GM06990 (cell line): ENCODE measurements at regions not wholly inside any gene's neighbourhood (a gene's known extent, or its start where the extent isn't known, plus 50 kb on each side); places are given as distances from the start of the nearest gene placed in this dataset.

ENCODE experiments used
- DNase-seq: peaks from one replicate; pipeline ENCODE4 v3.0.0-alpha.2; 2011; ENCODE audit not compliant: insufficient read length; ENCODE audit errors: extremely low read depth
- H3K27me3 ChIP-seq: replicated peaks from 2 replicates; pipeline ENCODE4 v1.6.0; 2011; ENCODE audit warnings: low read length; ENCODE audit not compliant: control insufficient read depth, insufficient read depth
- H3K36me3 ChIP-seq: 2 replicates; pipeline ENCODE4 v1.5.1; 2011; ENCODE audit warnings: low read length; ENCODE audit not compliant: control insufficient read depth, insufficient read depth
- H3K4me3 ChIP-seq: replicated peaks from 2 replicates; pipeline ENCODE4 v1.5.1; 2011; ENCODE audit warnings: low read depth, mild to moderate bottlenecking, control low read depth, low read length
- TF ChIP-seq, protein P1 (sequence below): IDR thresholded peaks from 2 replicates; pipeline ENCODE4 v1.5.1; 2011; ENCODE audit warnings: low read length, control low read depth, mild to moderate bottlenecking, inconsistent platforms; ENCODE audit not compliant: insufficient read depth, poor library complexity, severe bottlenecking

DNA sequence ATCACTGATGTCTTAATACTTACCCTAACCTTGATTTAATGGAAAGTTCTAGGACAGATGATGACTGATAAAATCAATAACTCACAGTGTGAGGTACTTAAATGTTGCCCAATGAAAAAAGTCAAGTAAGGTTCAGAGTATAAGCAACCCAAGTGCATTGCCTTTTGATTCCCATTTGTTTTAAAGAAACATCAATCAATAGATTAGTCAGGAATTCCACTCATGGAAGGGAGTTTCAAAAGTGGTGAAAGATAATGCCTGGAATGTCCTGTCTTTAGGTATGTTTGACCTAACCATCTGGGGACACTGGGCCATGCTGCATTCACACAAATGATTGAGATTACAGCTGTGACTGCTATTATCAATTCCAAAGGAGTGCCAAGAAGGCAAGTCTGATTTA is 259.7 kb downstream of the PPARGC1A start:
- TF ChIP-seq, protein P1, sequence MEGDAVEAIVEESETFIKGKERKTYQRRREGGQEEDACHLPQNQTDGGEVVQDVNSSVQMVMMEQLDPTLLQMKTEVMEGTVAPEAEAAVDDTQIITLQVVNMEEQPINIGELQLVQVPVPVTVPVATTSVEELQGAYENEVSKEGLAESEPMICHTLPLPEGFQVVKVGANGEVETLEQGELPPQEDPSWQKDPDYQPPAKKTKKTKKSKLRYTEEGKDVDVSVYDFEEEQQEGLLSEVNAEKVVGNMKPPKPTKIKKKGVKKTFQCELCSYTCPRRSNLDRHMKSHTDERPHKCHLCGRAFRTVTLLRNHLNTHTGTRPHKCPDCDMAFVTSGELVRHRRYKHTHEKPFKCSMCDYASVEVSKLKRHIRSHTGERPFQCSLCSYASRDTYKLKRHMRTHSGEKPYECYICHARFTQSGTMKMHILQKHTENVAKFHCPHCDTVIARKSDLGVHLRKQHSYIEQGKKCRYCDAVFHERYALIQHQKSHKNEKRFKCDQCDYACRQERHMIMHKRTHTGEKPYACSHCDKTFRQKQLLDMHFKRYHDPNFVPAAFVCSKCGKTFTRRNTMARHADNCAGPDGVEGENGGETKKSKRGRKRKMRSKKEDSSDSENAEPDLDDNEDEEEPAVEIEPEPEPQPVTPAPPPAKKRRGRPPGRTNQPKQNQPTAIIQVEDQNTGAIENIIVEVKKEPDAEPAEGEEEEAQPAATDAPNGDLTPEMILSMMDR, result no peak
- Histone ChIP-seq H3K4me3 (no peak overlapping the region), H3K36me3 (no peaks in the 10 kb centered on the region), H3K27me3 (no peaks in the 10 kb centered on the region)
- DNase-seq, result no peak

DNA sequence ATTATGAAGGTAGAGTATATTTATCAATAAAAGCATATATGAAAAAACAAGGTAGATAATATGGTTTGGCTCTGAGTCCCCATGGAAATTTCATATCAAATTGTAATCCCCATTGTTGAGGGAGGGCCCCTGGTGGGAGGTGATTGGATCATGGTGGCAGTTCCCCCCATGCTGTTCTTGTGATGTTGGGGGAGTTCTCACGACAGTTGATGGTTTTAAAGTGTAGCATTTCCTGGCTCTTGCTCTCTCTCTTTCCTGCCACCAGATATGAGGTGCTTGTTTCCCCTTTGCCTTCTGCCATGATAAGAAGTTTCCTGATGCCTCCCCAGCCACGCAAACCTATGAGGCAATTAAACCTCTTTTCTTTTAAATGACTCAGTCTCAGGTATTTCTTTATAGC is 260.4 kb downstream of the PPARGC1A start:
- Histone ChIP-seq H3K27me3 (no peaks in the 10 kb centered on the region), H3K4me3 (no peak overlapping the region), H3K36me3 (no peaks in the 10 kb centered on the region)
- TF ChIP-seq, protein P1, result no peak
- DNase-seq, result no peak

DNA sequence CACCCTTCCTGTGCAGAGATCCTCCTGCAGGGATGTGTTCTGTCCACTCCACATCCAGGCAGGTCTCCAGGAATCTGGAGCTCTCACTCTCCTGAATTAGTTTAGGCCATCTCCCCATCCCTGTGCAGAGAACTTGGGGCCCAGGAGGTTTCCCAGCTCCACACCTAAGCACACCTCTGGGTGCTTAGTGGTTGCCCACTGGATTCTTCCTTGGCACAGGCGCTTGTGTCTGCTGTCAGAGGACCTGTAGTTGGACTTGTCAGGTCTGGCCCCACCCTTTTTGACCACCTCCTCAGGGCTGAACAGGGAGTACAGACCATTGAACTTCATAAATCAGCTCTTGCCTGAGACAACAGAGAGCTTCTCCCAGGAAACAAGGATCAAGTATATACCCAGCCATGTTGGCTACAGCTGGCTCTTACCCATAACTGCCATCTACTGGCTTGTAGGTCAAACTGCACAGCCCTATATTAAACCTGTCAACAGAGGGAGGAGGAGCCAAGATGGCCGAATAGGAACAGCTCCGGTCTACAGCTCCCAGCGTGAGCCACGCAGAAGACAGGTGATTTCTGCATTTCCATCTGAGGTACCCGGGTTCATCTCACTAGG is 275.5 kb downstream of the PPARGC1A start:
- TF ChIP-seq, protein P1, result peak; percentile 5
- Histone ChIP-seq H3K27me3 (no peaks in the 10 kb centered on the region), H3K4me3 (no peak overlapping the region), H3K36me3 (no peaks in the 10 kb centered on the region)
- no peak for DNase-seq

DNA sequence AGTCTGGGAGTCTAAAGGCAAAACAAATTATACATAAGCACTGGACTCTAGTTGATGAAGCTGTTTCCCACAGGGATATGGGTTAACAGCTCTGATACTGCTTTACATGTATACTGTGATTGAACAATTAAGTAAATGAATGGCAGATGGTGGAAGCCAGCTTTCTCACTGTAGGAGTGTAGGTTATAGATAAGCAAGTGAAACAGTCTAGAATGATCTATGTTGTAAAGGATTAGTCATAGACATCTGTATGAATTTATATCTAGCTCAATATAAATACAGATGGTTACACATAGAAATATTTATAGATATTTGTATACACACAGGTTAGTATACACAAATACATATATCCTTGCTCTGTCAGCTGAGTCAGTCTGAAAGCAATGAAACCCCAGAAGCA is 276.1 kb downstream of the PPARGC1A start:
- TF ChIP-seq, protein P1, result no peak
- no peak for DNase-seq
- Histone ChIP-seq H3K36me3 (no peaks in the 10 kb centered on the region), H3K27me3 (no peaks in the 10 kb centered on the region), H3K4me3 (no peak overlapping the region)

DNA sequence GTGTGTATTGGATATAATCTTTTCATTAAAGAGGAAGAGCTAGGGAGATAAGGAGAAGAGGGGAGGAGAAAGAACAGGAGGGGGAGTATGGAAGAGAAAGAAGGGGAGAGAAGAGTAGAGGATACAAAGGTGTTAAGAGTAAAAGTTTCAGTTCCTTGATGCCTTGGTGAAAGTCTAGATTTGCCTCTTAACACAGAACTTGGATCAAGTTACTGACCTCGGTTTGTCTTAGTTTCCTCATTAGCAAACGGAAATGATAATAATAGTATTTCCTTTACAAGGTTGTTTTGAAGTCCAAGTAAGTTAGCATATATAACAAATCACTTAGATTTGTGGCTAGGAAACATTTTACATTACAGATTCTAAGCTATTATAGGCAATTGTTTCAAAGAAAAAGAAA is 287.1 kb downstream of the PPARGC1A start:
- TF ChIP-seq, protein P1, result no peak
- no peaks in the 10 kb centered on the region for H3K27me3 ChIP-seq
- H3K4me3 ChIP-seq, result no peak overlapping the region
- DNase-seq, result no peak
- no peaks in the 10 kb centered on the region for H3K36me3 ChIP-seq

DNA sequence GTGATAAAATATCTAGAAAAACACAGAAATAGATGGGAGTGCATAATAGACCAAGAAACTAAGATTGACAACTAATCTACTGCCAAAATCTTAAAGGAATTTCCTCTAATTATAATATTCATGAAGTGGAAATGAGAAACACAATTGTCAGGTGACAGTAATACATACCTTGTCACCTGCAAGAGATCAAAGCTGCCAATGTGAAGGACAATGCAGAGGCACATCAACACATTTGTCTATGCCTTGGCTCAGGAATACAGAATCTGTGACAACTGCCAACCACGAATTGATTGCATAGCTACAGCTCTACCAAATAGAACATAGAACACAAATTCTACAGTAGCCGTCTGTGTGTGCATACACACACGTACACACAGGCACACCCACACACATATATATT is 295.7 kb downstream of the PPARGC1A start:
- TF ChIP-seq, protein P1, result no peak
- no peak for DNase-seq
- H3K36me3 ChIP-seq, result no peaks in the 10 kb centered on the region
- no peak overlapping the region for H3K4me3 ChIP-seq
- H3K27me3 ChIP-seq, result no peaks in the 10 kb centered on the region
